Ovary (tissue), 7 donors: ENCODE measurements at regions not wholly inside any gene's neighbourhood (a gene's known extent, or its start where the extent isn't known, plus 50 kb on each side); places are given as distances from the start of the nearest gene placed in this dataset.
"Not testable (repeated sequence)": the region's sequence is repeated elsewhere in the genome, so short reads cannot be mapped to it uniquely, and the experiment has no call there.

ENCODE experiments used
- DNase-seq, 5 donors: peaks; one replicate each; pipeline ENCODE4 v3.0.0-alpha.2; 2019 to 2020
- H3K27ac ChIP-seq, 2 donors: fragments of 200-600 bp; one replicate each; pipeline versions ENCODE4 v1.5.1 to v1.8.0; 2019 to 2022
- H3K27me3 ChIP-seq: fragments of 200-600 bp; one replicate; pipeline ENCODE4 v1.8.0; 2022
- H3K36me3 ChIP-seq: fragments of 200-600 bp; sonication (generic); one replicate; pipeline ENCODE4 v1.5.1; 2019
- H3K4me1 ChIP-seq: one replicate; pipeline ENCODE4 v1.8.1; 2013; ENCODE audit warnings: mild to moderate bottlenecking, moderate library complexity; ENCODE audit not compliant: insufficient read depth
- H3K4me3 ChIP-seq: fragments of 200-600 bp; sonication (generic); one replicate; pipeline ENCODE4 v1.5.1; 2017
- H3K9me3 ChIP-seq, 2 donors: fragments of 200-600 bp in 1 of 2; sonication (generic) in 1 of 2; one replicate each; pipeline versions ENCODE4 v1.5.1 to v1.8.1; 2013 to 2019; ENCODE audit warnings: mild to moderate bottlenecking in 1 of 2, moderate library complexity in 1 of 2
- EP300 ChIP-seq: sonication (generic); formaldehyde crosslinking; IDR thresholded peaks from one replicate; pipeline ENCODE4 v1.6.1; 2017; ENCODE audit warnings: antibody characterized with exemption
- POLR2A ChIP-seq: fragments of 450-650 bp; IDR thresholded peaks from one replicate; pipeline ENCODE4 v1.6.1; 2017; ENCODE audit warnings: antibody characterized with exemption, mild to moderate bottlenecking, moderate library complexity
- WGBS, 3 donors: extraction: QIAGEN DNeasy Blood & Tissue Kit in 1 of 3; methylation state at CpG; one replicate each; pipeline versions ENCODE4 v1.1.5 to v1.1.7; 2013 to 2017; 5-methylcytosine and 5-hydroxymethylcytosine counted together
- intact Hi-C, 4 donors: fragments of 100-400 bp; cut with DNase I; formaldehyde crosslinking; loops; one replicate each; pipeline versions ENCODE4 v1.11.0 to v1.15.1; 2022 to 2023
- TF ChIP-seq, protein P1 (sequence below), 3 donors: fragments of 450-650 bp in 2 of 3; fragments of 200-600 bp in 1 of 3; IDR thresholded peaks; one replicate each; pipeline versions ENCODE4 v1.5.1 to v1.8.0; 2016 to 2022; ENCODE audit warnings: antibody characterized with exemption in 3 of 3, mild to moderate bottlenecking in 1 of 3
- donor health status: DM: no; HTN: no; CAD: no; lungs with moderate emphysema.
- donor health status: DM: no; HTN: no; CAD: no.
- donor health status: Bipolar disorder and iron deficiency.
- donor health status: DM: no; HTN: no; CAD: no.
- donor health status: DM: yes; HTN: yes; CAD: no.

- no peak overlapping the region for H3K4me3 ChIP-seq
- intact Hi-C loops = no loop called here
- no peak for TF ChIP-seq POLR2A
- no peaks in the 10 kb centered on the region for H3K27me3 ChIP-seq
- DNase-seq = no peak
- H3K4me1 ChIP-seq = no peaks in the 10 kb centered on the region
- H3K27ac ChIP-seq = no peak overlapping the region
- 88 to 92% (median 89%) methylated on average over 3 of the region's 3 CpGs for WGBS, 3 donors
- H3K9me3 ChIP-seq = no peaks in the 10 kb centered on the region
- no peaks in the 10 kb centered on the region for H3K36me3 ChIP-seq
Measured at GRCh38 chr2:192515937-192516336, 321.2 kb upstream of the TMEFF2 start.

DNA sequence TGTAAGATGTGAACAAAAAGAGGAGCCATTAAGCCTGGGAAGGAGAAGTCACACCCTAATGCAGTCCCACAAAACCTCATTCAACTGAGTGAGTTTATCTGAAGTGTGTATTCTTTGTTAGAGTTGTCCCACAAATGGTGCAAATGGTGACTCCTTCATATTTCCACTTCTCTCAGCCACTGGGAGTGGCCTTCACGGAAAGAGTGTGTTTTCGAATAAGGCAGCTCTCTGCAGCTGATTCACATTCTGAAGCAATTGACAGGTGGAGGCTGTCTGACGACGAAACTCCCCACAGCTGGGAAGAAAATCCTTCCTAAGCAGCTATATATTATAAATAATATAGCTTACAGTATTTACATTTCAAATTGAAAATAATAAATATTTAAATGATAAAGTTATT lies 318.8 kb upstream of the TMEFF2 start:
- Histone ChIP-seq H3K27ac (no peak overlapping the region), H3K4me1 (no peaks in the 10 kb centered on the region), H3K9me3 (no peaks in the 10 kb centered on the region), H3K36me3 (no peaks in the 10 kb centered on the region), H3K4me3 (no peak overlapping the region), H3K27me3 (no peaks in the 10 kb centered on the region)
- no peak for DNase-seq
- intact Hi-C loops = no loop called here
- TF ChIP-seq, protein P1, sequence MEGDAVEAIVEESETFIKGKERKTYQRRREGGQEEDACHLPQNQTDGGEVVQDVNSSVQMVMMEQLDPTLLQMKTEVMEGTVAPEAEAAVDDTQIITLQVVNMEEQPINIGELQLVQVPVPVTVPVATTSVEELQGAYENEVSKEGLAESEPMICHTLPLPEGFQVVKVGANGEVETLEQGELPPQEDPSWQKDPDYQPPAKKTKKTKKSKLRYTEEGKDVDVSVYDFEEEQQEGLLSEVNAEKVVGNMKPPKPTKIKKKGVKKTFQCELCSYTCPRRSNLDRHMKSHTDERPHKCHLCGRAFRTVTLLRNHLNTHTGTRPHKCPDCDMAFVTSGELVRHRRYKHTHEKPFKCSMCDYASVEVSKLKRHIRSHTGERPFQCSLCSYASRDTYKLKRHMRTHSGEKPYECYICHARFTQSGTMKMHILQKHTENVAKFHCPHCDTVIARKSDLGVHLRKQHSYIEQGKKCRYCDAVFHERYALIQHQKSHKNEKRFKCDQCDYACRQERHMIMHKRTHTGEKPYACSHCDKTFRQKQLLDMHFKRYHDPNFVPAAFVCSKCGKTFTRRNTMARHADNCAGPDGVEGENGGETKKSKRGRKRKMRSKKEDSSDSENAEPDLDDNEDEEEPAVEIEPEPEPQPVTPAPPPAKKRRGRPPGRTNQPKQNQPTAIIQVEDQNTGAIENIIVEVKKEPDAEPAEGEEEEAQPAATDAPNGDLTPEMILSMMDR (IDR thresholded peaks at IDR 0.05) = no peak
- TF ChIP-seq EP300 = no peak
- no peak for TF ChIP-seq POLR2A
- WGBS, 3 donors = 10 to 22% (median 14%) methylated on average over 4 of the region's 4 CpGs

DNA sequence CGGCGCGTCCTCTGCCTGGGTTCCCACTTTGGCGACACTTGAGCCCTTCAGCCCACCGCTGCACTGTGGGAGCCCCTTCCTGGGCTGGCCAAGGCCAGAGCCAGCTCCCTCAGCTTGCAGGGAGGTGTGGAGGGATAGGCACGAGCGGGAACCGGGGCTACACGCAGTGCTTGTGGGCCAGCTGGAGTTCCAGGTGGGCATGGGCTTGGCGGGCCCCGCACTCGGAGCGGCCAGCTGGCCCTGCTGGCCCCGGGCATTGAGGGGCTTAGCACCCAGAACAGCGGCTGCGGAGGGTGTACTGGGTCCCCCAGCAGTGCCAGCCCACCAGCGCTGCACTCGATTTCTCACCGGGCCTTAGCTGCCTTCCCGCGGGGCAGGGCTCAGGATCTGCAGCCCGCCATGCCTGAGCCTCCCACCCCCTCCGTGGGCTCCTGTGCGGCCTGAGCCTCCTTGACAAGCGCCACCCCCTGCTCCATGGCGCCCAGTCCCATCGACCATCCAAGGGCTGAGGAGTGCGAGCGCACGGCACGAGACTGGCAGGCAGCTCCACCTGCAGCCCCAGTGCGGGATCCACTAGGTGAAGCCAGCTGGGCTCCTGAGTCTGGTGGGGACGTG lies 313.2 kb upstream of the TMEFF2 start:
- H3K27ac ChIP-seq, DNase-seq, H3K4me1 ChIP-seq, H3K9me3 ChIP-seq, H3K36me3 ChIP-seq, H3K27me3 ChIP-seq, H3K4me3 ChIP-seq: not testable (repeated sequence)
- WGBS, 3 donors = 93 to 96% (median 94%) methylated on average over 30 to 33 of the region's 33 CpGs
- intact Hi-C loops = loop anchor here in 1 of 4 donors (10.0 kb wide), 1 partner anchor 1357 kb away; no protein-coding TSS in a partner anchor

- DNase-seq = no peak
- no peak for TF ChIP-seq EP300
- TF ChIP-seq, protein P1 (IDR thresholded peaks at IDR 0.05) = no peak
- TF ChIP-seq POLR2A = no peak
- WGBS, 3 donors = 23 to 43% (median 32%) methylated on average over 3 of the region's 3 CpGs
Measured at GRCh38 chr2:192500550-192501200, 305.9 kb upstream of the TMEFF2 start.

DNA sequence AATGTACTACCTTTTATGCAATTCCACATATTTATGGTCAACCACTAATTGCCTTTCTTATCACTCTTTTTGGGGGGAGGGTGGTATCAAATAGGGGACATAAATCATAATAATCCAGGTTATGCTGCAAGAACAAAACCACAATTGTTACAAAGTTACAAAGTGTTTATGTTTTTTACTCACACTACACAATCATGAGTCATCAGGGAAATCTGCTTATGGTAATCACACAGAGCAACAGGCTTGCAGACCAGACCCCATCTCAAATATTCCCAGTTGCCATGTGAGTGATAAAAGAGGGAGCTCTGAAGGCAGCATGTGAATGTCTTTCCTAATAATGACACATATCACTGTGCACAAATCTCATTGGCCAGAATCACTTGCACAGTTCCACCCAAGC lies 304.7 kb upstream of the TMEFF2 start:
- DNase-seq = no peak
- Histone ChIP-seq H3K36me3 (no peaks in the 10 kb centered on the region), H3K4me1 (no peaks in the 10 kb centered on the region), H3K27ac (no peak overlapping the region), H3K9me3 (no peaks in the 10 kb centered on the region), H3K27me3 (no peaks in the 10 kb centered on the region), H3K4me3 (no peak overlapping the region)
- TF ChIP-seq EP300 (no peak), POLR2A (no peak)
- TF ChIP-seq, protein P1 (IDR thresholded peaks at IDR 0.05) = no peak
- intact Hi-C loops = no loop called here

More at GRCh38 chr2:192500550-192501200, 305.9 kb upstream of the TMEFF2 start:
- Histone ChIP-seq H3K4me1 (no peaks in the 10 kb centered on the region), H3K4me3 (no peak overlapping the region), H3K36me3 (no peaks in the 10 kb centered on the region), H3K27ac (no peak overlapping the region), H3K9me3 (no peaks in the 10 kb centered on the region), H3K27me3 (no peaks in the 10 kb centered on the region)
- intact Hi-C loops = loop anchor here in 1 of 4 donors (10.0 kb wide), 1 partner anchor 1364 kb away; no protein-coding TSS in a partner anchor
